DND-41 (cell line): ENCODE measurements at regions not wholly inside any gene's neighbourhood (a gene's known extent, or its start where the extent isn't known, plus 50 kb on each side); places are given as distances from the start of the nearest gene placed in this dataset.

Experiments
- ATAC-seq: fragments of 200-7000 bp; cut with Tn5 transposase; 3 replicates; pipeline ENCODE4 v1.9.1; 2021; ENCODE audit warnings: low read depth; ENCODE audit not compliant: insufficient read depth
- DNase-seq: peaks from one replicate; pipeline ENCODE4 v3.0.0-alpha.2; 2020
- H2AFZ ChIP-seq: 2 replicates; pipeline ENCODE4 v1.6.0; 2012; ENCODE audit warnings: low read depth, low read length
- H3K27ac ChIP-seq: 2 replicates; pipeline ENCODE4 v1.5.1; 2012; ENCODE audit warnings: low read length, inconsistent platforms
- H3K27me3 ChIP-seq: fragments of 200-600 bp; sonication (generic); 2 replicates; pipeline ENCODE4 v1.6.0; 2012; ENCODE audit warnings: low read length, mild to moderate bottlenecking, inconsistent platforms; ENCODE audit not compliant: insufficient read depth, poor library complexity
- H3K36me3 ChIP-seq: 2 replicates; pipeline ENCODE4 v1.5.1; 2012; ENCODE audit warnings: low read length, inconsistent platforms; ENCODE audit not compliant: insufficient read depth
- H3K4me1 ChIP-seq: 2 replicates; pipeline ENCODE4 v1.5.1; 2012; ENCODE audit warnings: mild to moderate bottlenecking, low read length; ENCODE audit not compliant: insufficient read depth
- H3K4me2 ChIP-seq: 2 replicates; pipeline ENCODE4 v1.6.0; 2012; ENCODE audit warnings: mild to moderate bottlenecking, moderate library complexity, low read length, inconsistent platforms; ENCODE audit not compliant: insufficient read depth
- H3K4me3 ChIP-seq, 2 experiments: fragments of 200-600 bp in 1 of 2; shearing (Covaris generic) in 1 of 2; 2 replicates each; pipeline ENCODE4 v1.5.1; 2012 to 2016; ENCODE audit warnings: inconsistent platforms in 2 of 2, low read length in 2 of 2, mild to moderate bottlenecking in 2 of 2, low read depth in 1 of 2, moderate library complexity in 1 of 2
- H3K79me2 ChIP-seq: 2 replicates; pipeline ENCODE4 v1.6.0; 2012; ENCODE audit warnings: low read length, inconsistent platforms; ENCODE audit not compliant: insufficient read depth
- H3K9ac ChIP-seq: 2 replicates; pipeline ENCODE4 v1.6.0; 2012; ENCODE audit warnings: low read depth, mild to moderate bottlenecking, inconsistent platforms, low read length, moderate library complexity
- H3K9me3 ChIP-seq: 2 replicates; pipeline ENCODE4 v1.5.1; 2012; ENCODE audit warnings: low read length, moderate library complexity, mild to moderate bottlenecking, inconsistent platforms; ENCODE audit not compliant: insufficient read depth, severe bottlenecking
- H4K20me1 ChIP-seq: 2 replicates; pipeline ENCODE4 v1.6.0; 2012; ENCODE audit warnings: low read length; ENCODE audit not compliant: insufficient read depth
- CTCF ChIP-seq: IDR thresholded peaks from 2 replicates; pipeline ENCODE4 v1.5.1; 2012; ENCODE audit warnings: borderline replicate concordance, low read length, moderate library complexity, mild to moderate bottlenecking; ENCODE audit not compliant: poor library complexity, severe bottlenecking; ENCODE audit errors: extremely low read depth
- EZH2 ChIP-seq: IDR thresholded peaks from 3 replicates; pipeline ENCODE4 v1.6.1; 2012; ENCODE audit warnings: borderline replicate concordance, low read depth, mild to moderate bottlenecking, moderate library complexity, low read length, inconsistent platforms; ENCODE audit not compliant: severe bottlenecking

- Histone ChIP-seq H3K79me2 (no peaks in the 10 kb centered on the region), H3K9me3 (no peaks in the 10 kb centered on the region), H4K20me1 (no peaks in the 10 kb centered on the region), H3K4me1 (no peaks in the 10 kb centered on the region), H3K4me3 (no peak overlapping the region), H3K27me3 (peaks cover 26% of the 10 kb centered on the region), H2AFZ (no peak overlapping the region), H3K4me2 (no peak overlapping the region), H3K9ac (no peak overlapping the region), H3K27ac (no peak overlapping the region), H3K36me3 (no peaks in the 10 kb centered on the region)
- ATAC-seq: no peak
- TF ChIP-seq EZH2: no peak
- no peak for TF ChIP-seq CTCF
- DNase-seq: no peak
These were observed 192.2 kb downstream of the PRDM2 start for GRCh38 chr1:13892198-13892597.

GRCh38 chr1:13892671-13893325 lies 192.8 kb downstream of the PRDM2 start:
- Histone ChIP-seq H3K9ac (no peak overlapping the region), H4K20me1 (no peaks in the 10 kb centered on the region), H3K27me3 (peaks cover 26% of the 10 kb centered on the region), H3K4me1 (no peaks in the 10 kb centered on the region), H3K79me2 (no peaks in the 10 kb centered on the region), H3K9me3 (no peaks in the 10 kb centered on the region), H3K27ac (no peak overlapping the region), H2AFZ (no peak overlapping the region), H3K36me3 (no peaks in the 10 kb centered on the region), H3K4me2 (no peak overlapping the region), H3K4me3 (no peak overlapping the region)
- DNase-seq (no peak), ATAC-seq (no peak)
- TF ChIP-seq CTCF (no peak), EZH2 (no peak)

GRCh38 chr1:13893409-13893821 lies 193.4 kb downstream of the PRDM2 start:
- TF ChIP-seq CTCF: no peak
- no peak for TF ChIP-seq EZH2
- no peak for DNase-seq
- H4K20me1 ChIP-seq: no peaks in the 10 kb centered on the region
- H3K27ac ChIP-seq: no peak overlapping the region
- no peak overlapping the region for H3K4me2 ChIP-seq
- ATAC-seq: no peak
- H3K9me3 ChIP-seq: no peaks in the 10 kb centered on the region
- H3K79me2 ChIP-seq: no peaks in the 10 kb centered on the region
- no peak overlapping the region for H2AFZ ChIP-seq
- H3K9ac ChIP-seq: no peak overlapping the region
- H3K4me3 ChIP-seq: no peak overlapping the region
- no peaks in the 10 kb centered on the region for H3K36me3 ChIP-seq
- no peaks in the 10 kb centered on the region for H3K4me1 ChIP-seq
- H3K27me3 ChIP-seq: peaks cover 26% of the 10 kb centered on the region

GRCh38 chr1:13896932-13897331 lies 196.9 kb downstream of the PRDM2 start:
- ATAC-seq: no peak
- no peak overlapping the region for H3K4me3 ChIP-seq
- H3K27me3 ChIP-seq: peaks cover 7% of the 10 kb centered on the region

More at GRCh38 chr1:13896932-13897331, 196.9 kb downstream of the PRDM2 start:
- Histone ChIP-seq H3K79me2 (no peaks in the 10 kb centered on the region), H3K9ac (no peak overlapping the region), H3K4me1 (no peaks in the 10 kb centered on the region), H3K9me3 (no peaks in the 10 kb centered on the region), H2AFZ (no peak overlapping the region), H4K20me1 (no peaks in the 10 kb centered on the region), H3K36me3 (no peaks in the 10 kb centered on the region), H3K4me2 (no peak overlapping the region), H3K27ac (no peak overlapping the region)
- TF ChIP-seq CTCF (no peak), EZH2 (no peak)
- DNase-seq: no peak
